ENCODE measurements at regions not wholly inside any gene's neighbourhood (a gene's known extent, or its start where the extent isn't known, plus 50 kb on each side); places are given as distances from the start of the nearest gene placed in this dataset.

DNA sequence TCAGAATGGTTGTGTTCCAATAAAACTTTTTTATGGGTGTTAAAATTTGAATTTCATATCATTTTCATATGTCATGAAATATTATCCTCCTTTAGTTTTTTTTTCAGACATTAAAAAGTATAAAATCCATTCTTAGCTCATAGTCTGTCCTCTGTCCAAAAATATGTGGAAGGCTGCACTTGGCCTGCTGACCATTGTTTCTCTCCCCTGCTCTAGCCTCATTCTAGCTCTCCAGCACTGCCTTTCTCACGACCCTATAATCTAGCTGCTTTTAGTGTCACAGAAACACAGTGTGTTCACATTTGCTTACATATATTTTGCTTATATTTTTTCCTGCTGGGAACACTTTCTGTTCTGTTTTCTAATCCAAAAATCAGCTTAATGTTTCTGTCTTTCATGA lies 165.0 kb upstream of the ANK2 start:
- intact Hi-C loops (cut with DNase I), result no loop called here
- DNase-seq (no peak), ATAC-seq (no peak), FAIRE-seq (no peak)
- H3K4me1 ChIP-seq, result no peaks in the 10 kb centered on the region
- no peaks in the 10 kb centered on the region for H3K9me3 ChIP-seq
- H3K27ac ChIP-seq, result no peak overlapping the region
- no peak overlapping the region for H3K4me3 ChIP-seq
- H3K36me3 ChIP-seq, result no peaks in the 10 kb centered on the region
- H3K27me3 ChIP-seq, result no peaks in the 10 kb centered on the region
- 45 to 55% methylated on average over 1 of the region's 1 CpG for WGBS, 2 donors
- TF ChIP-seq, protein P1, sequence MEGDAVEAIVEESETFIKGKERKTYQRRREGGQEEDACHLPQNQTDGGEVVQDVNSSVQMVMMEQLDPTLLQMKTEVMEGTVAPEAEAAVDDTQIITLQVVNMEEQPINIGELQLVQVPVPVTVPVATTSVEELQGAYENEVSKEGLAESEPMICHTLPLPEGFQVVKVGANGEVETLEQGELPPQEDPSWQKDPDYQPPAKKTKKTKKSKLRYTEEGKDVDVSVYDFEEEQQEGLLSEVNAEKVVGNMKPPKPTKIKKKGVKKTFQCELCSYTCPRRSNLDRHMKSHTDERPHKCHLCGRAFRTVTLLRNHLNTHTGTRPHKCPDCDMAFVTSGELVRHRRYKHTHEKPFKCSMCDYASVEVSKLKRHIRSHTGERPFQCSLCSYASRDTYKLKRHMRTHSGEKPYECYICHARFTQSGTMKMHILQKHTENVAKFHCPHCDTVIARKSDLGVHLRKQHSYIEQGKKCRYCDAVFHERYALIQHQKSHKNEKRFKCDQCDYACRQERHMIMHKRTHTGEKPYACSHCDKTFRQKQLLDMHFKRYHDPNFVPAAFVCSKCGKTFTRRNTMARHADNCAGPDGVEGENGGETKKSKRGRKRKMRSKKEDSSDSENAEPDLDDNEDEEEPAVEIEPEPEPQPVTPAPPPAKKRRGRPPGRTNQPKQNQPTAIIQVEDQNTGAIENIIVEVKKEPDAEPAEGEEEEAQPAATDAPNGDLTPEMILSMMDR (IDR thresholded peaks at IDR 0.05), result no peak

DNA sequence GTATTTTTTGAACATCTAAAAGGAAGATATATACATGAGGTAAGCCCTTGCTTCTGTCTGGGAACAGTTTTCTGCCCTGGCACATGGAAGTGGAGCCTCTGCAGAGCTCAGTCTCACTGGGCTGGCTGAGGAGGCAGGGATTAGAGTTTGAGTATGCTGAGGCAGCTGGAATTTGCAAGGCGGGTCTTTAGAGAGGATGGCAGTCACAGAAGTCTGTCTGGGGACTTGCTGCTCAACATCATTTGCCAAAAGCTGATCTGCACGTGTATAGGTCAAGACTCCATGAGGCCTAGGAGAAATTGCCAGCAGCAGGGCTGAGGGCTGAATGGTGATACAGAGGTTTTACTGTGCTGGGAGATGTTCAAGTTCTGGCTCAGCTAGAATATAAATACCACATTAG lies 163.6 kb upstream of the ANK2 start:
- FAIRE-seq, result no peak
- TF ChIP-seq, protein P1 (IDR thresholded peaks at IDR 0.05), result no peak
- DNase-seq, result no peak
- intact Hi-C loops (cut with DNase I), result no loop called here
- Histone ChIP-seq H3K4me3 (no peak overlapping the region), H3K27me3 (no peaks in the 10 kb centered on the region), H3K9me3 (no peaks in the 10 kb centered on the region), H3K36me3 (no peaks in the 10 kb centered on the region), H3K4me1 (no peaks in the 10 kb centered on the region), H3K27ac (no peak overlapping the region)
- WGBS, 2 donors, result 78 to 80% methylated on average over 2 of the region's 2 CpGs
- ATAC-seq, result no peak

- no peak for DNase-seq
- FAIRE-seq, result no peak
- WGBS, 2 donors, result 65 to 70% methylated on average over 2 of the region's 2 CpGs
- no peak overlapping the region for H3K27ac ChIP-seq
- no peaks in the 10 kb centered on the region for H3K9me3 ChIP-seq
- no peaks in the 10 kb centered on the region for H3K27me3 ChIP-seq
- TF ChIP-seq, protein P1 (IDR thresholded peaks at IDR 0.05), result no peak
- no peaks in the 10 kb centered on the region for H3K36me3 ChIP-seq
- no peak for ATAC-seq
- no peak overlapping the region for H3K4me3 ChIP-seq
- no peaks in the 10 kb centered on the region for H3K4me1 ChIP-seq
- intact Hi-C loops (cut with DNase I), result no loop called here
Measured at GRCh38 chr4:112888622-112889021, 160.8 kb upstream of the ANK2 start.

- DNase-seq (no peak), FAIRE-seq (no peak), ATAC-seq (no peak)
- H3K27me3 ChIP-seq, result no peaks in the 10 kb centered on the region
- no peaks in the 10 kb centered on the region for H3K4me1 ChIP-seq
- no peaks in the 10 kb centered on the region for H3K9me3 ChIP-seq
- no peak overlapping the region for H3K27ac ChIP-seq
- no peaks in the 10 kb centered on the region for H3K36me3 ChIP-seq
- intact Hi-C loops (cut with DNase I), result no loop called here
- TF ChIP-seq, protein P1 (IDR thresholded peaks at IDR 0.05), result no peak
- no peak overlapping the region for H3K4me3 ChIP-seq
Measured at GRCh38 chr4:112889199-112889598, 160.3 kb upstream of the ANK2 start.

GRCh38 chr4:112889619-112890527 lies 159.6 kb upstream of the ANK2 start:
- no peak overlapping the region for H3K27ac ChIP-seq
- ATAC-seq (no peak), FAIRE-seq (no peak), DNase-seq (no peak)
- no peaks in the 10 kb centered on the region for H3K27me3 ChIP-seq
- no peaks in the 10 kb centered on the region for H3K9me3 ChIP-seq
- no peak overlapping the region for H3K4me3 ChIP-seq
- TF ChIP-seq, protein P1 (IDR thresholded peaks at IDR 0.05), result no peak
- intact Hi-C loops (cut with DNase I), result no loop called here
- H3K36me3 ChIP-seq, result no peaks in the 10 kb centered on the region
- 63 to 74% methylated on average over 5 of the region's 5 CpGs for WGBS, 2 donors
- H3K4me1 ChIP-seq, result no peaks in the 10 kb centered on the region
